ENCODE measurements at regions not wholly inside any gene's neighbourhood (a gene's known extent, or its start where the extent isn't known, plus 50 kb on each side); places are given as distances from the start of the nearest gene placed in this dataset.

GRCh38 chr15:38826880-38827279 lies 262.3 kb upstream of the RASGRP1 start:
- TF ChIP-seq EZH2phosphoT487 (IDR thresholded peaks at IDR 0.05; ENCODE audit: low read depth): no peak
- no peaks in the 10 kb centered on the region for H3K79me2 ChIP-seq (ENCODE audit: low read length)
- H3K36me3 ChIP-seq (replicated peaks; ENCODE audit: low read depth, low read length): no peaks in the 10 kb centered on the region
- no peak overlapping the region for H3K27ac ChIP-seq (ENCODE audit: low read length)
- H2AFZ ChIP-seq (ENCODE audit: low read depth, low read length): no peak overlapping the region
- H3K4me2 ChIP-seq (ENCODE audit: low read length): no peak overlapping the region
- no peaks in the 10 kb centered on the region for H3K4me1 ChIP-seq (ENCODE audit: low read length)
- no peaks in the 10 kb centered on the region for H3K9me3 ChIP-seq (ENCODE audit: insufficient read depth, low read length)
- no peak overlapping the region for H3K4me3 ChIP-seq (ENCODE audit: low read length)
- H4K20me1 ChIP-seq (ENCODE audit: insufficient read depth, low read length): no peaks in the 10 kb centered on the region
- no peak overlapping the region for H3K9ac ChIP-seq (ENCODE audit: low read length)
- H3K27me3 ChIP-seq (ENCODE audit: low read depth, low read length): peaks cover 21% of the 10 kb centered on the region; the same call in 1 of the 2 replicates

GRCh38 chr15:38828031-38828532 lies 263.5 kb upstream of the RASGRP1 start:
- Histone ChIP-seq H3K27ac (ENCODE audit: low read length) (no peak overlapping the region), H2AFZ (ENCODE audit: low read depth, low read length) (no peak overlapping the region), H3K27me3 (ENCODE audit: low read depth, low read length) (peaks cover 21% of the 10 kb centered on the region; the same call in 1 of the 2 replicates), H3K4me1 (ENCODE audit: low read length) (no peaks in the 10 kb centered on the region), H3K79me2 (ENCODE audit: low read length) (no peaks in the 10 kb centered on the region), H4K20me1 (ENCODE audit: insufficient read depth, low read length) (no peaks in the 10 kb centered on the region), H3K9ac (ENCODE audit: low read length) (no peak overlapping the region), H3K4me3 (ENCODE audit: low read length) (no peak overlapping the region), H3K9me3 (ENCODE audit: insufficient read depth, low read length) (no peaks in the 10 kb centered on the region), H3K36me3 (replicated peaks; ENCODE audit: low read depth, low read length) (no peaks in the 10 kb centered on the region), H3K4me2 (ENCODE audit: low read length) (no peak overlapping the region)
- TF ChIP-seq CTCF (IDR thresholded peaks at IDR 0.05; ENCODE audit: low read depth, low read length) (no peak), EZH2phosphoT487 (IDR thresholded peaks at IDR 0.05; ENCODE audit: low read depth) (no peak)

- Histone ChIP-seq H3K27ac (ENCODE audit: low read length) (no peak overlapping the region), H3K36me3 (replicated peaks; ENCODE audit: low read depth, low read length) (no peaks in the 10 kb centered on the region), H4K20me1 (ENCODE audit: insufficient read depth, low read length) (no peaks in the 10 kb centered on the region), H3K9ac (ENCODE audit: low read length) (no peak overlapping the region), H3K4me3 (ENCODE audit: low read length) (no peak overlapping the region), H3K9me3 (ENCODE audit: insufficient read depth, low read length) (no peaks in the 10 kb centered on the region), H3K4me1 (ENCODE audit: low read length) (no peaks in the 10 kb centered on the region), H3K4me2 (ENCODE audit: low read length) (no peak overlapping the region), H3K79me2 (ENCODE audit: low read length) (no peaks in the 10 kb centered on the region), H3K27me3 (ENCODE audit: low read depth, low read length) (peaks cover 21% of the 10 kb centered on the region; the same call in 1 of the 2 replicates), H2AFZ (ENCODE audit: low read depth, low read length) (no peak overlapping the region)
- TF ChIP-seq CTCF (IDR thresholded peaks at IDR 0.05; ENCODE audit: low read depth, low read length): no peak
- TF ChIP-seq EZH2phosphoT487 (IDR thresholded peaks at IDR 0.05; ENCODE audit: low read depth): no peak
Observed at GRCh38 chr15:38829086-38829485, 264.5 kb upstream of the RASGRP1 start.

GRCh38 chr15:38842226-38842625 lies 277.6 kb upstream of the RASGRP1 start:
- H3K36me3 ChIP-seq (replicated peaks; ENCODE audit: low read depth, low read length): no peaks in the 10 kb centered on the region
- no peak overlapping the region for H2AFZ ChIP-seq (ENCODE audit: low read depth, low read length)
- H3K4me1 ChIP-seq (ENCODE audit: low read length): peaks cover 10% of the 10 kb centered on the region
- TF ChIP-seq EZH2phosphoT487 (IDR thresholded peaks at IDR 0.05; ENCODE audit: low read depth) (no peak), CTCF (IDR thresholded peaks at IDR 0.05; ENCODE audit: low read depth, low read length) (no peak)
- H3K9me3 ChIP-seq (ENCODE audit: insufficient read depth, low read length): no peaks in the 10 kb centered on the region
- no peaks in the 10 kb centered on the region for H4K20me1 ChIP-seq (ENCODE audit: insufficient read depth, low read length)
- H3K27ac ChIP-seq (ENCODE audit: low read length): no peak overlapping the region
- no peaks in the 10 kb centered on the region for H3K27me3 ChIP-seq (ENCODE audit: low read depth, low read length)
- no peak overlapping the region for H3K9ac ChIP-seq (ENCODE audit: low read length)
- H3K4me2 ChIP-seq (ENCODE audit: low read length): no peak overlapping the region
- H3K79me2 ChIP-seq (ENCODE audit: low read length): no peaks in the 10 kb centered on the region
- no peak overlapping the region for H3K4me3 ChIP-seq (ENCODE audit: low read length)

Measured in OCI-LY3 (cell line).